Keratinocyte (primary cell): ENCODE measurements at regions not wholly inside any gene's neighbourhood (a gene's known extent, or its start where the extent isn't known, plus 50 kb on each side); places are given as distances from the start of the nearest gene placed in this dataset.

Source experiments
- DNase-seq: peaks from one replicate; pipeline ENCODE4 v3.0.0-alpha.2; 2011; ENCODE audit warnings: low read depth, missing footprints, low spot score
- FAIRE-seq: peaks from 2 replicates; lab custom pipeline; 2011; peaks lifted over from hg19 to GRCh38; lab: Jason Lieb, UNC
- H2AFZ ChIP-seq: 2 replicates; pipeline ENCODE4 v1.6.0; 2012; ENCODE audit warnings: low read length, control low read depth, inconsistent platforms; ENCODE audit not compliant: control insufficient read depth
- H3K27ac ChIP-seq: 2 replicates; pipeline ENCODE4 v1.5.1; 2011; ENCODE audit warnings: low read length; ENCODE audit not compliant: control insufficient read depth, insufficient read depth
- H3K27me3 ChIP-seq: 3 replicates; pipeline ENCODE4 v1.6.0; 2011; ENCODE audit warnings: low read length; ENCODE audit not compliant: control insufficient read depth, insufficient read depth; ENCODE audit errors: extremely low read depth
- H3K36me3 ChIP-seq, 2 experiments: 2 replicates in 1 of 2; 3 replicates in 1 of 2; pipeline ENCODE4 v1.5.1; 2011; ENCODE audit warnings: low read length in 2 of 2, mild to moderate bottlenecking in 1 of 2; ENCODE audit not compliant: control insufficient read depth in 2 of 2, insufficient read depth in 2 of 2; ENCODE audit errors: extremely low read depth in 1 of 2
- H3K4me1 ChIP-seq: 3 replicates; pipeline ENCODE4 v1.5.1; 2011; ENCODE audit warnings: low read length; ENCODE audit not compliant: control insufficient read depth, insufficient read depth; ENCODE audit errors: extremely low read depth
- H3K4me2 ChIP-seq: 3 replicates; pipeline ENCODE4 v1.6.0; 2011; ENCODE audit warnings: low read depth, low read length; ENCODE audit not compliant: control insufficient read depth, insufficient read depth; ENCODE audit errors: extremely low read depth
- H3K4me3 ChIP-seq, 3 experiments: fragments of 200-600 bp in 1 of 3; sonication (generic) in 1 of 3; 2 replicates in 2 of 3; 3 replicates in 1 of 3; pipeline ENCODE4 v1.5.1; 2011 to 2016; ENCODE audit warnings: low read length in 3 of 3, mild to moderate bottlenecking in 3 of 3, control low read depth in 2 of 3, inconsistent platforms in 1 of 3, low read depth in 1 of 3, mixed read lengths in 1 of 3, mixed run types in 1 of 3, moderate library complexity in 1 of 3; ENCODE audit not compliant: control insufficient read depth in 2 of 3, insufficient read depth in 2 of 3; ENCODE audit errors: extremely low read depth in 1 of 3
- H3K79me2 ChIP-seq: 2 replicates; pipeline ENCODE4 v1.6.0; 2012; ENCODE audit warnings: low read length; ENCODE audit not compliant: control insufficient read depth, insufficient read depth
- H3K9ac ChIP-seq: 3 replicates; pipeline ENCODE4 v1.6.0; 2011; ENCODE audit warnings: low read length; ENCODE audit not compliant: control insufficient read depth, insufficient read depth; ENCODE audit errors: extremely low read depth
- H3K9me1 ChIP-seq: 3 replicates; pipeline ENCODE4 v1.6.0; 2011; ENCODE audit warnings: low read length; ENCODE audit not compliant: control insufficient read depth, insufficient read depth; ENCODE audit errors: extremely low read depth
- H3K9me3 ChIP-seq: 2 replicates; pipeline ENCODE4 v1.5.1; 2012; ENCODE audit warnings: low read depth, low read length; ENCODE audit not compliant: control insufficient read depth
- H4K20me1 ChIP-seq: 3 replicates; pipeline ENCODE4 v1.6.0; 2011; ENCODE audit warnings: low read length; ENCODE audit not compliant: control insufficient read depth, insufficient read depth; ENCODE audit errors: extremely low read depth
- CTCF ChIP-seq, 3 experiments: IDR thresholded peaks in 1 of 3; conservative IDR thresholded peaks in 1 of 3; optimal IDR thresholded peaks in 1 of 3; 2 replicates in 2 of 3; 3 replicates in 1 of 3; pipeline versions ENCODE3 to v1.5.1; 2011; ENCODE audit warnings: low read length in 3 of 3, mild to moderate bottlenecking in 3 of 3, moderate library complexity in 2 of 3, control low read depth in 1 of 3, inconsistent platforms in 1 of 3; ENCODE audit not compliant: insufficient read depth in 2 of 3; ENCODE audit errors: extremely low read depth in 1 of 3
- EZH2 ChIP-seq: IDR thresholded peaks from one replicate; pipeline ENCODE4 v1.6.1; 2012; ENCODE audit warnings: inconsistent platforms, mild to moderate bottlenecking, low read length, moderate library complexity
- dilution Hi-C: fragments of 300-500 bp; cut with MboI; formaldehyde crosslinking; loops from one replicate; pipeline ENCODE4 v1.7.0; 2020; ENCODE audit warnings: low sequenced_read_pairs; ENCODE audit not compliant: extremely low pct_ligation_motif_present

- Histone ChIP-seq H3K27me3 (no peaks in the 10 kb centered on the region), H2AFZ (no peak overlapping the region), H3K4me3 (no peak overlapping the region), H4K20me1 (no peaks in the 10 kb centered on the region), H3K9me1 (no peaks in the 10 kb centered on the region), H3K27ac (no peak overlapping the region), H3K36me3 (no peaks in the 10 kb centered on the region), H3K9me3 (no peaks in the 10 kb centered on the region), H3K4me2 (no peak overlapping the region), H3K4me1 (peaks cover 36% of the 10 kb centered on the region), H3K79me2 (no peaks in the 10 kb centered on the region), H3K9ac (no peak overlapping the region)
- TF ChIP-seq EZH2 (no peak), CTCF (optimal IDR thresholded peaks at IDR 0.05 in 1 of 3, IDR thresholded peaks at IDR 0.05 in 1 of 3, conservative IDR thresholded peaks at IDR 0.05 in 1 of 3; ENCODE audit: extremely low read depth in 1 of 3, insufficient read depth in 2 of 3, low read length in 3 of 3) (no peak)
- no peak for FAIRE-seq
- DNase-seq: no peak
- dilution Hi-C loops: no loop called here
These were observed 154.2 kb upstream of the NRIP1 start for GRCh38 chr21:15219039-15219438.

GRCh38 chr21:15219894-15220293, 155.1 kb upstream of the NRIP1 start:
- no peak overlapping the region for H3K9ac ChIP-seq
- no peaks in the 10 kb centered on the region for H3K36me3 ChIP-seq
- no peak overlapping the region for H3K27ac ChIP-seq
- no peaks in the 10 kb centered on the region for H3K9me1 ChIP-seq
- DNase-seq (no peak), FAIRE-seq (no peak)
- H3K27me3 ChIP-seq: no peaks in the 10 kb centered on the region
- H3K9me3 ChIP-seq: no peaks in the 10 kb centered on the region
- peak overlapping the region; percentile 16 for H2AFZ ChIP-seq
- H3K4me2 ChIP-seq: no peak overlapping the region
- peaks cover 42% of the 10 kb centered on the region for H3K4me1 ChIP-seq
- no peaks in the 10 kb centered on the region for H4K20me1 ChIP-seq
- TF ChIP-seq CTCF (optimal IDR thresholded peaks at IDR 0.05 in 1 of 3, IDR thresholded peaks at IDR 0.05 in 1 of 3, conservative IDR thresholded peaks at IDR 0.05 in 1 of 3; ENCODE audit: extremely low read depth in 1 of 3, insufficient read depth in 2 of 3, low read length in 3 of 3) (no peak), EZH2 (no peak)
- no peaks in the 10 kb centered on the region for H3K79me2 ChIP-seq
- no peak overlapping the region for H3K4me3 ChIP-seq
- dilution Hi-C loops: no loop called here
